Brain microvascular endothelial cell (primary cell): ENCODE measurements at regions not wholly inside any gene's neighbourhood (a gene's known extent, or its start where the extent isn't known, plus 50 kb on each side); places are given as distances from the start of the nearest gene placed in this dataset.

Experiments used
- DNase-seq: peaks from one replicate; pipeline ENCODE4 v3.0.0-alpha.2; 2020
- H3K27ac ChIP-seq: fragments of 250-450 bp; sonication (Bioruptor Pico); 2 replicates; pipeline ENCODE4 v1.5.1; 2020; ENCODE audit warnings: mild to moderate bottlenecking, moderate library complexity
- H3K27me3 ChIP-seq: fragments of 250-450 bp; sonication (Bioruptor Pico); replicated peaks from 2 replicates; pipeline ENCODE4 v1.5.1; 2020; ENCODE audit warnings: mild to moderate bottlenecking
- H3K36me3 ChIP-seq: fragments of 250-450 bp; sonication (Bioruptor Pico); replicated peaks from 2 replicates; pipeline ENCODE4 v1.5.1; 2020; ENCODE audit warnings: mild to moderate bottlenecking
- H3K4me3 ChIP-seq: 2 replicates; pipeline ENCODE4 v1.5.1; 2011; ENCODE audit warnings: low read depth, mild to moderate bottlenecking, control low read depth, low read length, moderate library complexity
- in situ Hi-C: cut with HindIII; loops from 2 replicates; pipeline ENCODE4 v1.10.0; 2017; ENCODE audit warnings: low sequenced_read_pairs, low pct_ligation_motif_present
- TF ChIP-seq, protein P1 (sequence below): IDR thresholded peaks from 2 replicates; pipeline ENCODE4 v1.5.1; 2011; ENCODE audit warnings: low read depth, mild to moderate bottlenecking, moderate library complexity, low read length, control low read depth, inconsistent platforms; ENCODE audit errors: missing control alignments

DNA sequence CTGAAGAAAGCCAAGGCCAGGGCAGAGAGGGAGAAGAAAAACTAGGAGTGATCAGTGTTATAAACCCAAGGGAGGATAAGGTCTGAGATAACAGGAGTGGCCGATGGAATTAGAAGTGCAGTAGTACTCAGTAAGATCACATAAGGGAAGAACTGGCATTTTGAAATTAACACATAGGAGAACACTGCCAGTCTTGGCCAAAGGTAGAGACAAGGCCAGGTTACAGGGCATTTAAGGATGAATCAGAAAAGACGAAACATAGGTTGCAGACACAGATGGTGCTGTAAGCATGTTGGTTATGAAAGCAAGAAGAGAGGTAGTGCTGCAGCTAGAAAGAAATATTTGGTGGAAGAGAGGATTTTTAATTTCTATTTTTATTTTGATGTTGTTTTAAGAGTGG lies 278.9 kb upstream of the SNX7 start:
- H3K36me3 ChIP-seq: no peaks in the 10 kb centered on the region
- TF ChIP-seq, protein P1, sequence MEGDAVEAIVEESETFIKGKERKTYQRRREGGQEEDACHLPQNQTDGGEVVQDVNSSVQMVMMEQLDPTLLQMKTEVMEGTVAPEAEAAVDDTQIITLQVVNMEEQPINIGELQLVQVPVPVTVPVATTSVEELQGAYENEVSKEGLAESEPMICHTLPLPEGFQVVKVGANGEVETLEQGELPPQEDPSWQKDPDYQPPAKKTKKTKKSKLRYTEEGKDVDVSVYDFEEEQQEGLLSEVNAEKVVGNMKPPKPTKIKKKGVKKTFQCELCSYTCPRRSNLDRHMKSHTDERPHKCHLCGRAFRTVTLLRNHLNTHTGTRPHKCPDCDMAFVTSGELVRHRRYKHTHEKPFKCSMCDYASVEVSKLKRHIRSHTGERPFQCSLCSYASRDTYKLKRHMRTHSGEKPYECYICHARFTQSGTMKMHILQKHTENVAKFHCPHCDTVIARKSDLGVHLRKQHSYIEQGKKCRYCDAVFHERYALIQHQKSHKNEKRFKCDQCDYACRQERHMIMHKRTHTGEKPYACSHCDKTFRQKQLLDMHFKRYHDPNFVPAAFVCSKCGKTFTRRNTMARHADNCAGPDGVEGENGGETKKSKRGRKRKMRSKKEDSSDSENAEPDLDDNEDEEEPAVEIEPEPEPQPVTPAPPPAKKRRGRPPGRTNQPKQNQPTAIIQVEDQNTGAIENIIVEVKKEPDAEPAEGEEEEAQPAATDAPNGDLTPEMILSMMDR: no peak
- in situ Hi-C loops: no loop called here
- no peak overlapping the region for H3K27ac ChIP-seq
- no peaks in the 10 kb centered on the region for H3K27me3 ChIP-seq
- no peak for DNase-seq
- no peak overlapping the region for H3K4me3 ChIP-seq

DNA sequence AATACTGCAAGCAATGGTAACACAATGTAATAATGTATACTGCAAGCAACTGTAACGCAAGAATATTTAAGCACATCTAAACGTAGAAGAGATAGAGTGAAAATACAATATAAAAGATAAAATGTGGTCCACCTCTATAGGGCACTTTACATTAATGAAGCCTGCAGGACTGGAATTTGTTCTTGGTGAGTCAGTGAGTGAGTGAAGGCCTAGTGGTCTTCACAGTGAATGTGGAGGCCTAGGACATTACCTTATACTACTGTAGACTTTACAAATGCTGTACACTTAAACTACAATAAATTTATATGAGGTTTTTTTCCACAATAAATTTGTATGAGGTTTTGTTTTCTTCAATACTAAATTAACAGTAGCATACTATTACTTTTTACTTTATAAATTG lies 287.4 kb upstream of the SNX7 start:
- in situ Hi-C loops: no loop called here

DNA sequence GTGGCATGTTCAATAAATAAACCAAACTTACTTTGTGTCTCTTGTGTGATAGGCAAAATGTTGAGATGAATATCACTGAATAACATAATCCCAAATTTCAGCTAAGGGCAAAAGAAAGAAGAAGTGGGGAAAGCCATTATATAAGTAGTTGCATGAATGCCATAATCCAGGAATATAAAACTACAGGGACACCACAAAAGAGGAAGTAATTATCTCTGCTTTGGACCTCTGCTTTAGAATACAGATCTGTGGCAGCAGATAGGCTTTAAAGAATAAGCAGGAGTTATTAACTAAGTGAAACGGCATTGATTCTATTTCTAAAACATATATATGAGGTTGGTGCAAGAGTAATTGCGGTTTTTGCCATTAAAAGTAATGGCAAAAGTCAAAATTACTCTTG lies 288.5 kb upstream of the SNX7 start:
- TF ChIP-seq, protein P1: no peak
- H3K27me3 ChIP-seq: no peaks in the 10 kb centered on the region
- no peaks in the 10 kb centered on the region for H3K36me3 ChIP-seq
- no peak overlapping the region for H3K4me3 ChIP-seq
- no peak for DNase-seq
- H3K27ac ChIP-seq: no peak overlapping the region
- in situ Hi-C loops: no loop called here

More for the DNA sequence above, 287.4 kb upstream of the SNX7 start:
- Histone ChIP-seq H3K4me3 (no peak overlapping the region), H3K36me3 (no peaks in the 10 kb centered on the region), H3K27me3 (no peaks in the 10 kb centered on the region), H3K27ac (no peak overlapping the region)
- DNase-seq: no peak
- TF ChIP-seq, protein P1: no peak

DNA sequence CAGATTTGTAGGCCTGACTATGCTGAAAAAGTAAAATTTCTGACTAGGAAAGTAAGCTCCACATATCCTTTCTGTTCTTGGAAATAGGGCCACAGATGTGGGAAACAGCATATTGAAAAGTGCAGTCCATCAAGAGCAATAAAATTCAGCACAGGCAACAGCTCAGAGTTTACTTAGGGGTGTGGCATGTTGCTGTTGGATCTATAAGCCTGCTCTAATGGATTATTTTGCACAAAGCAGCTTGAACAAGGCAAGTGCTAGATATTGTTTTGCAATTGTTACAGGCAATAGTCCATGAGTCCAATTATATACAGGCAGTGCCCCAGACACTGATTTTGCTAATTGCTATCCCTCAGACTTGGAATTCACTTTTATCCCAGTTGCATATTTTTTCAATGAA lies 289.8 kb upstream of the SNX7 start:
- in situ Hi-C loops: no loop called here
- TF ChIP-seq, protein P1: no peak
- no peak for DNase-seq

DNA sequence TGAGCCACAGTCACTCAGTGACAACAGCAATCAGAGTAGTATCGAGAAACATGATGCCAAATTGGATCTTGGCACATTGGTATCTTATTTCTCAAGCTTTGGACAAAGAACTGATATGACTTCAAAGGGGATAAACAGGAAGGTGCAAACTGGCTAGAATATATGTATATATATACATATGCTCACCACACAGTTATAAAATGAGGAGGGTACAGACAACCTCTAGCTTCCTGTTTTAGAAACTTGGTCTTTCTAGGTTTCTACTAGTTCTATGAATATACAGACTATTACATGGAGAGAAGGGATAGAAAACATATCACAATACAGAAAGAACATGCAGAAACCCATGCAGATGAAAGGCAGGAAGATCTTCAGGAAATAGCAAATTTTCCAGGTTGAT lies 292.1 kb upstream of the SNX7 start:
- Histone ChIP-seq H3K36me3 (no peaks in the 10 kb centered on the region), H3K27ac (no peak overlapping the region), H3K4me3 (no peak overlapping the region), H3K27me3 (no peaks in the 10 kb centered on the region)
- in situ Hi-C loops: no loop called here
- TF ChIP-seq, protein P1: no peak
- DNase-seq: no peak

More for the DNA sequence above, 289.8 kb upstream of the SNX7 start:
- Histone ChIP-seq H3K4me3 (no peak overlapping the region), H3K36me3 (no peaks in the 10 kb centered on the region), H3K27ac (no peak overlapping the region), H3K27me3 (no peaks in the 10 kb centered on the region)

DNA sequence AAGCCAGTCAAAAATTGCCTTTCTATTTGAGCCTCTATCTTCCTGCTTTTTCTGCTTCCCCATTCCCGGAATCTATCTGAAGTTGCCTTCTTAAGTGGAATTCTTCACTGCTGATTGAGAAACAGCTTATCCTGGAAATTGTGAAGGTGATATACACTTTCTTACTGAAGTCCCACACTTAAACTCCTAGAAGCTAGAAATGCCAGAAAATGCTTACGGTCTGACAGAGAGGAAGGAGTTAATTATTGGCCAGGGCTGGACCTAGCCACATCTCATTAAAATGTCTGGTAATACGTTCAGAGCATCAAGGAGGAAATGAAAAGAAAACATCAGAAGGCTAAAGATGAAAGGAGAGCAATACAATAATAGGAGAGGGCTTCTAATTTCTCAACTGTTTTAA lies 292.5 kb upstream of the SNX7 start:
- H3K36me3 ChIP-seq: no peaks in the 10 kb centered on the region
- H3K27me3 ChIP-seq: no peaks in the 10 kb centered on the region
- in situ Hi-C loops: no loop called here
- no peak overlapping the region for H3K4me3 ChIP-seq
- H3K27ac ChIP-seq: no peak overlapping the region
- TF ChIP-seq, protein P1: no peak
- DNase-seq: no peak
